ENCODE measurements at regions not wholly inside any gene's neighbourhood (a gene's known extent, or its start where the extent isn't known, plus 50 kb on each side); places are given as distances from the start of the nearest gene placed in this dataset.
"Not testable (repeated sequence)": the region's sequence is repeated elsewhere in the genome, so short reads cannot be mapped to it uniquely, and the experiment has no call there.

DNA sequence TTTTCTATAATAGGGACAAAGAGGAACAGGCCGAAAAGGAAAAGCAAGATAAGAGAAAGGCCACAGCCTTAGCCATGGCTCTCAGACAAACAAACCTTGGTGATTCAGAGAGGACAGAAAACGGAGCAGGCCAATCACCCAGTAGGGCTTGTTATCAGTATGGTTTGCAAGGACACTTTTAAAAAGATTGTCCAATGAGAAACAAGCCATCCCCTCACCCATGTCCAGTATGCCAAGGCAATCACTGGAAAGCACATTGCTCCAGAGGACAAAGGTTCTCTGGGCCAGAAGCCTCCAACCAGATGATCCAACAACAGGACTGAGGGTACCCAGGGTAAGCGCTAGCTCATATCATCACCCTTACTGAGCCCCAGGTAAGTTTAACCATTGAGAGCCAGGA is 243.8 kb upstream of the BTG1 start:
- DNase-seq = no peak

- no peak for DNase-seq
Measured at GRCh38 chr12:92385296-92385695, 239.7 kb upstream of the BTG1 start.

DNA sequence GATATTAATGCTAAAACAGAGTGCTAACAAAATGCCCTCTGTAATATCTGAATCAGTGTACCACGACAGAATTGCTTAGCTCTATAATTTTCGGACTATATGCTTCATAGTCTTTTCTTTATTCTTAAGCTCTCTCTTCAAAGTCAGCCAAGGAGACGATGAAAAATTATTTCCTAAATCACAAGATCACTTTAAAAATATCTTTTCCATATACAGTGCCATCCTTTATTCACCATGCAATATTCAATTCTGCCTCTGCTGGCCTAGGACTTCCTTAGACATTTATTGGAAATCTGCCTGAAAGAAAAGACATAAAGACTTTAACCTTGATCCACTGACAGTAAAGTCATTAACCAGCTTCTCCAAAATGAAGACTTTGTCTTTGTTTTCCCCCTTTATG is 238.9 kb upstream of the BTG1 start:
- DNase-seq = no peak

DNA sequence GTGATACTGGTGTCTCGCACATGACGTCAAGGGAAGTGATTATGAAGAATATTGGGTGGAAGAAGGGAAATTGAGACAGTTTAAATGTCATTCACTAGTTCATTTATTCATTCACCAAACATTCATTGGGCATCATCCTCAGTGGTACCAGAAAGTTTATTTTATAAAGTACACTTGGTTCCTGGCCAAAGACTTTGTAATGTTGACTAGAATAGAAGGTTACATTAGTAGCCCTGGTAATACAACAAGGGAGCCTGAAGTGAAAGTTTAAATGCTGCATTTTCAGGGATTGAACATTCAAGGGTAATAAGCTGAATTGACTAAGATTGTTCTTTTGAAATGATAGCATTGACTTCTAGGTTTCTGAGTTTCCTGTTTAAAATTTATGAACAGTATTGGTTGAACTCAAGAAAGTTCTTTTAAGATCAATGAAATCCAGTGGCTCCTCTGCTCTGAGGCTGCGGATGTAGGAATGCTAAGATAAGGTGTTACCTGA is 236.8 kb upstream of the BTG1 start:
- DNase-seq = no peak

GRCh38 chr12:92381856-92382255 is 236.2 kb upstream of the BTG1 start:
- DNase-seq = no peak

DNA sequence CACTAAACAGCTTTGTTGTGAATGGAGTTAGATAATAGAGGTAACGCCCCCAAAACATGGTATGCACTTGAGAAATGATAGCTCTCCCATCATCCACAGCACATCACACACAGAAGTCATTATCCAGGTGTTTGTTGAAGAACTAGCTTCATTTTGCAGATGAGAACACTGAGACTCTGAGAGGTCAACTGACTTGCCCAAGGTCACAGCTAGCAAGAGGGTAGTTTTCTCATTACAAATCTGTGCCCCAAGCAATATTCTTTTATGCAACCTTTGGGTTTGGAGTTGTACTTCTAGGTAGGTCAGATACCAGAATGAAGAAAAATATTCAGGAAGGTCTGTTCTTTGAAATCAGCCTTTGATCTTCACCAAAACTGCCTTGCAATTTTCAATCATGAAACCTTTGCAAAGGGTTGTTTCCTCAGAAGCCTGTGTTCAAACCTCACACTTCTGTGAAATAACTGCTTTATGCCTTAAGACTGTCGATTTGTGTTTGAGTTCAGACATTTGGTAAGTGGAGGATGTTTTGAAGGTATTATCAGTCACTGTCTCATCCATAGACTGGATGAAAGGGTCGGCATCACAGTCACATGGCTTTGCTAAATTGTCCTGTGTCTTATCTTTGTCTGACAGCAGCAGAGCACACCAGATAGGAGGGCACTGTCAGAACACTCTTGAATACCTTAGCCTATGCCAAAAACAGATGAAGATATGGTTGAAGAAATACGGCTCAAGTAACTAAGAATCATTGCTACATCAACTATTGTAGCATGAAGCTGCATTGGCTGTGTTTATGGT is 233.2 kb upstream of the BTG1 start:
- DNase-seq = no peak

GRCh38 chr12:92375504-92375903 is 229.9 kb upstream of the BTG1 start:
- not testable (repeated sequence) for DNase-seq

GRCh38 chr12:92370828-92371227 is 225.2 kb upstream of the BTG1 start:
- no peak for DNase-seq

GRCh38 chr12:92369636-92370035 is 224.0 kb upstream of the BTG1 start:
- no peak for DNase-seq

GRCh38 chr12:92369056-92369455 is 223.4 kb upstream of the BTG1 start:
- DNase-seq = no peak

DNA sequence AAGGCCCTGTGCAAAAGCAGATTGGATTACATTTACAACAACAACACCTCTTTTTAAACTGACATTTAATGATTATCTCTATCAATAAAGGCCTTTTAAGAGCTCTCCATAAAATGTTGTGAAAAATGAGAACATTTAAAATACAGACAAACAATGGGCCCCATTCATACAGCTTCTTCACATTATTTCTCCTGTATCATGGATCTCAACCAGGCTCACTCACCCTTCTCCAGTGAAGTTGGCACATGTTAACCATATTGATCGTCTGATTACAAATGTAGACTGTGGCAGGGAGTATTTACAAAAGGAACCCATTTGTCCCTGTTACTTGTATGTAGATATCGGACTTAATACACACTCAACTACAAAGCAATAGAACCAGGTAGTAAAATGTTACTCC is 220.2 kb upstream of the BTG1 start:
- peak; percentile 91 for DNase-seq

DNA sequence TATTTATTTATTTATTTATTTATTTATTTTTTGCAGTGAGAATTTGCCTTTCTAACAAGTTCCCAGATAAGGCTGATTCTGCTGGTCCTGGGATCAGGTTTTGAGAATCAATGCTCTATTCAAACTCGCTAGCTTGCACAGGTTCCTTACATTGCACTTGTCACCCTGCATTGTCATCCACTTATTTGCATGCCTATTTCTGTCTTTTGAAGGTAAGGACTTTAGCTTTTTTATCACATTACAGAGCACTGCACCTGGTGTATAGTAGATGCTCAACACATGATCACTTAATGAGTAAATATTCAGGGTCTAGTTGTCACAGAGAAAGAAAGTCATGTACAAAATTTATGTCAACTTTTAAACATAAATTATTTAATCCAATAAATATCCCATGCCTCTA is 219.7 kb upstream of the BTG1 start:
- DNase-seq = no peak

GRCh38 chr12:92363295-92364146 is 217.9 kb upstream of the BTG1 start:
- no peak for DNase-seq

DNA sequence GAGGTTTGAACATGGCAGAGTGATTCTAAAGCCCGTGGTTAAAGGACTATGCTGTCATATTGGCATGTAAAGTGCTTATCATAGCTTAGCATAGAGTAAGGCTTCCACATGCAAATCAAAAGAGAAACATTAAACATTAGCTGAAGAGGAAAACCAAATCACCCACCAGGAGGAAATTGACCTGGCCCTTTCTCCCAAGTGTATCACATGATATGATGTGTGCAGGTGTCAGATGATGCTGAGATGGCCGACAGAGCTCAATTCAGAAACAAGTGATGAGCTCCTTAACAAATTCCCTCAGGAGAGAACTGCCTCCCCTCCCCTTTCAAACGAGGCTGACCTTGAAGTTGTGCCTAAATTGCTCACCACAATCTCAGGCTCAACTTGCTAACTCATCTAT is 217.1 kb upstream of the BTG1 start:
- DNase-seq = no peak

- no peak for DNase-seq
Measured at GRCh38 chr12:92362126-92362525, 216.5 kb upstream of the BTG1 start.

GRCh38 chr12:92360543-92360942 is 214.9 kb upstream of the BTG1 start:
- no peak for DNase-seq

DNA sequence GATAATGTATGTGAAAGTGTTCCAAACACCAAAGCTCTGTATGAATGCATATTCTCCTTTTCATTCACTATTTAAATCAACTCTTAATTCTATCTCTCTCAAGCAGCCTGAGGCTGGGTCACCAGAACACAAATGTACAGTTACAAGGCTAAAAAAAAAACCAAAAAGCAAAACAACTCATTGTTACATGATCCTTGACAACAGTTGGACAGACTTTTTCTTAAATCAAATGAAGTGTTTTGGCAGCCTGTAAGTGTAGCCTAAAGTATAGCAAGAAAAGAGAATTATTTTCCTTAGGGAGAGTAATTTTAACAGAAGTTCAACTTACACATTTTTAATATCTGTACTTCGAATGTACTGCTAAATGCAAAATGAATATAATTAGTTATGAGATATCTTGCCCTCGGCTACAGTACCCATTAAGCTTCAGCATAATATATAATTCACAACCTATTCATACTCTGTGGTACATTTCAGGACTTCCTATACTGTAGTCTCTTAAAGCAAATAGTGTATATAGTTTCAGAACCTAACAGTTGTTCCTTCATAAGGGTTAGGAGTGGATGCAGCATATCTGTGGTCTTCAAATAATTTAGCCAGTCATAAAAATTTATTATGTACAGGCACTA is 214.0 kb upstream of the BTG1 start:
- no peak for DNase-seq

DNA sequence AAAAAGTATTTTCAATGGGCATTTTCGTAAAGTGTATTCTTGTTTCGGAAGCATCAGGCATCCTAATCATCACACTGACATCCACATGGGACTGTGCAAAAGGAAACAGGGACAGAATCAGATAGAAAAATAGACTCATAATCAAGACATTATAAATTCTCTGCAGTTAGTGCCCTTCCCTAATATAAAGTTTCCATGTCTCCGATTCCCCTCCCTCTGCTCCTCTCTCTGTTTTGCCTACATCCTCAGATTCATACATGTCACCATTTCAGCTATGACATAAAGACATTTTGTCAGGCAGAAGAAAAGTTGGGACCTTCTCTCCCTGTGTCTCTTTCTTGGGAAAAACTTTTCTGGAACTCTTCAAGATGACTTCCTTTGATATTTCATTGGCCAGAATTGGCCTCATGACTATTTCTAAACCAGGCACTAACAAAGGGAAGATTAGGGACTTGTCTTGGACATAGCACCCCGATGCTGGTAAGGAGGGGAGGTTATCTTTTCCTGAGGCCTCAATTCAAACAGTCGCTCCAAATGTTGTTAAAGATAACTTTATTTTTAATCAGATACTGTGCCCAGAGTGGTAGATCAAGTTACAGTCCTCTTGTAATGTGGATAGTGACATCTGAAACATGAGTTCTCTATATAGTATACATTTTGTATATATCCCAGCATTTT is 212.1 kb upstream of the BTG1 start:
- DNase-seq = no peak

DNA sequence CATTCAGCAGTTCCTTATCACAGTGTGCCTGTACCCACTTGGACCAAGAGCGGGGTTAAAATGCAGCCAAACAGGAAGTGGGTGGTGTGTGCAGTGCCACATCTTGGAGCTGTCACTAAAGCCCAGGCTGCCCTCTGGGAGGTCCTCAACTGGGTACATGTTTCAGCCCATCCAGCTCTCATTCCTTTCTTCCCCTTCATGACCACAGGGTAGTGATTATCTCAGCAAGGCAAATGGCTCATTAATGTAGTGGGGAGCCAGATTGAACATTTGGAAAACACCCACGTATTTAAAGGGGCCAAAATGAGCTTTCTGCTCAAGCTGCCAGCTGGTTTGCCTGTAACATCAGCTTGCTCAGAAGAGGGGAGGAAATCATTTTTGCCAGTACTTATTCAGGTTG is 210.8 kb upstream of the BTG1 start:
- no peak for DNase-seq

- no peak for DNase-seq
Measured at GRCh38 chr12:92349635-92350034, 204.0 kb upstream of the BTG1 start.

DNA sequence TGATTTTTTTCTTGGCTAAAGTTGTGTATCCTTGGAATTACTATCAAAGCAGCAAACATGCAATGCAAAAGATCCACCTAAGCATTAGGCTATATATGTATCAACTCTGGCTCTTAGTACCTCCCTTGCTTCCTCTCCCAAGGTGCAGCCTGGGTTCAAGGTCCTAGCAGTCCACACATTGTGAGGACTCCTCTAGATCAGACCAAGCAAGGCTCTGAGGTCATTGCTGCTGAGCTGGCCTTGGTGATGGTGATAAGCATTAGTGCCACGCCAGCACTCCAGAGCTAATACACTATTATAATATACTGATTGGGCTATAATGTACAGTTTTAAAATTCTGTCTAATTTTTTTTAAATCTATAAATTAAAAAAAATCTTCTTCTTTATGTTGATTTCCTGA is 196.9 kb upstream of the BTG1 start:
- DNase-seq = no peak

- DNase-seq = peak; percentile 17
Measured at GRCh38 chr12:92341065-92341668, 195.5 kb upstream of the BTG1 start.
